Liver (tissue), 3 donors: ENCODE measurements at regions not wholly inside any gene's neighbourhood (a gene's known extent, or its start where the extent isn't known, plus 50 kb on each side); places are given as distances from the start of the nearest gene placed in this dataset.

Experiments used
- CTCF ChIP-seq: fragments of 150-350 bp; IDR thresholded peaks from 2 replicates; pipeline ENCODE4 v1.5.1; 2017; ENCODE audit warnings: improper control_type of control experiment, low read depth, low read length; ENCODE audit not compliant: missing input control
- EGR1 ChIP-seq, 2 donors: IDR thresholded peaks; 2 replicates each; pipeline ENCODE4 v1.6.1; 2016 to 2018; ENCODE audit warnings: antibody characterized with exemption in 2 of 2, low read depth in 2 of 2
- GABPA ChIP-seq, 2 donors: IDR thresholded peaks in 1 of 2; conservative IDR thresholded peaks in 1 of 2; 2 replicates each; pipeline ENCODE4 v1.6.1; 2016; ENCODE audit warnings: antibody characterized with exemption in 2 of 2, mild to moderate bottlenecking in 1 of 2, moderate library complexity in 1 of 2
- HNF4A ChIP-seq, 2 donors: conservative IDR thresholded peaks; 2 replicates each; pipeline ENCODE4 v1.6.1; 2016; ENCODE audit warnings: antibody characterized with exemption in 2 of 2, mild to moderate bottlenecking in 2 of 2
- RAD21 ChIP-seq, 2 donors: IDR thresholded peaks; 2 replicates each; pipeline ENCODE4 v1.6.1; 2016; ENCODE audit warnings: antibody characterized with exemption in 2 of 2, mild to moderate bottlenecking in 2 of 2
- SP1 ChIP-seq: IDR thresholded peaks from 2 replicates; pipeline ENCODE4 v1.6.1; 2018; ENCODE audit warnings: antibody characterized with exemption, mild to moderate bottlenecking
- TAF1 ChIP-seq: conservative IDR thresholded peaks from 2 replicates; pipeline ENCODE4 v1.6.1; 2016; ENCODE audit warnings: antibody characterized with exemption, mild to moderate bottlenecking
- YY1 ChIP-seq: IDR thresholded peaks from 2 replicates; pipeline ENCODE4 v1.6.1; 2016; ENCODE audit warnings: antibody characterized with exemption, mild to moderate bottlenecking
- ZBTB33 ChIP-seq: IDR thresholded peaks from 2 replicates; pipeline ENCODE4 v1.6.1; 2016; ENCODE audit warnings: antibody characterized with exemption
- TF ChIP-seq, protein P1 (sequence below): IDR thresholded peaks from 2 replicates; pipeline ENCODE4 v1.6.1; 2016; ENCODE audit warnings: antibody characterized with exemption
- TF ChIP-seq, protein P2 (sequence below): IDR thresholded peaks from 2 replicates; pipeline ENCODE4 v1.6.1; 2016; ENCODE audit warnings: antibody characterized with exemption, mild to moderate bottlenecking
- TF ChIP-seq, protein P3 (sequence below): IDR thresholded peaks from 2 replicates; pipeline ENCODE4 v1.6.1; 2016; ENCODE audit warnings: antibody characterized with exemption
- donor health status: healthy.
- donor health status: healthy.

DNA sequence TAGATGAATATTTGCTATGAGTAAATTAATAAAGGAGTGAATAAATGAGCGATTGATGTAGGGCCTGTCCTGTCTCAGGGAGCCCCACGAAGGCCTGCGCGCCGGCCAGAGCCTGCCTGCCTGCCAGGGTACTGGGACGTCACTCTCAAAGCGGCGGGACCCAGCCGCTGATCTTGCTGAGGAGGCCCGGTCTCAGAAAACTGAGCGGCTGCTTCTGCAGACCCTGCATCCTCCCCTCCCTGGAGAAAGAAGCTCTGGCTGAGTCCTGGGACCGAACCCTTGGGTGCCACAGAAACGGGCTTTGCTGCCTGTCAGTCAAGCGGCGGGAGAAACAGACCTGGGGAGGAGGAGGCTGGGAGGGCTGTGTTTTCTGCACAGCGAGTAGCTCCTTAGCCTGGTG, 91.6 kb upstream of the B3GAT1 start:
- no peak for TF ChIP-seq CTCF
- no peak for TF ChIP-seq YY1
- TF ChIP-seq, protein P1, sequence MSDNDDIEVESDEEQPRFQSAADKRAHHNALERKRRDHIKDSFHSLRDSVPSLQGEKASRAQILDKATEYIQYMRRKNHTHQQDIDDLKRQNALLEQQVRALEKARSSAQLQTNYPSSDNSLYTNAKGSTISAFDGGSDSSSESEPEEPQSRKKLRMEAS = no peak
- no peak for TF ChIP-seq GABPA (IDR thresholded peaks at IDR 0.05 in 1 of 2, conservative IDR thresholded peaks at IDR 0.05 in 1 of 2)
- TF ChIP-seq, protein P2, sequence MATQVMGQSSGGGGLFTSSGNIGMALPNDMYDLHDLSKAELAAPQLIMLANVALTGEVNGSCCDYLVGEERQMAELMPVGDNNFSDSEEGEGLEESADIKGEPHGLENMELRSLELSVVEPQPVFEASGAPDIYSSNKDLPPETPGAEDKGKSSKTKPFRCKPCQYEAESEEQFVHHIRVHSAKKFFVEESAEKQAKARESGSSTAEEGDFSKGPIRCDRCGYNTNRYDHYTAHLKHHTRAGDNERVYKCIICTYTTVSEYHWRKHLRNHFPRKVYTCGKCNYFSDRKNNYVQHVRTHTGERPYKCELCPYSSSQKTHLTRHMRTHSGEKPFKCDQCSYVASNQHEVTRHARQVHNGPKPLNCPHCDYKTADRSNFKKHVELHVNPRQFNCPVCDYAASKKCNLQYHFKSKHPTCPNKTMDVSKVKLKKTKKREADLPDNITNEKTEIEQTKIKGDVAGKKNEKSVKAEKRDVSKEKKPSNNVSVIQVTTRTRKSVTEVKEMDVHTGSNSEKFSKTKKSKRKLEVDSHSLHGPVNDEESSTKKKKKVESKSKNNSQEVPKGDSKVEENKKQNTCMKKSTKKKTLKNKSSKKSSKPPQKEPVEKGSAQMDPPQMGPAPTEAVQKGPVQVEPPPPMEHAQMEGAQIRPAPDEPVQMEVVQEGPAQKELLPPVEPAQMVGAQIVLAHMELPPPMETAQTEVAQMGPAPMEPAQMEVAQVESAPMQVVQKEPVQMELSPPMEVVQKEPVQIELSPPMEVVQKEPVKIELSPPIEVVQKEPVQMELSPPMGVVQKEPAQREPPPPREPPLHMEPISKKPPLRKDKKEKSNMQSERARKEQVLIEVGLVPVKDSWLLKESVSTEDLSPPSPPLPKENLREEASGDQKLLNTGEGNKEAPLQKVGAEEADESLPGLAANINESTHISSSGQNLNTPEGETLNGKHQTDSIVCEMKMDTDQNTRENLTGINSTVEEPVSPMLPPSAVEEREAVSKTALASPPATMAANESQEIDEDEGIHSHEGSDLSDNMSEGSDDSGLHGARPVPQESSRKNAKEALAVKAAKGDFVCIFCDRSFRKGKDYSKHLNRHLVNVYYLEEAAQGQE = no peak
- no peak for TF ChIP-seq TAF1
- no peak for TF ChIP-seq ZBTB33
- TF ChIP-seq RAD21 (IDR thresholded peaks at IDR 0.05) = no peak
- TF ChIP-seq, protein P3, sequence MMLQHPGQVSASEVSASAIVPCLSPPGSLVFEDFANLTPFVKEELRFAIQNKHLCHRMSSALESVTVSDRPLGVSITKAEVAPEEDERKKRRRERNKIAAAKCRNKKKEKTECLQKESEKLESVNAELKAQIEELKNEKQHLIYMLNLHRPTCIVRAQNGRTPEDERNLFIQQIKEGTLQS = no peak
- no peak for TF ChIP-seq SP1
- TF ChIP-seq EGR1 (IDR thresholded peaks at IDR 0.05; ENCODE audit: low read depth in 2 of 2) = no peak
- TF ChIP-seq HNF4A (conservative IDR thresholded peaks at IDR 0.05) = no peak
